DND-41 (cell line): ENCODE measurements at regions not wholly inside any gene's neighbourhood (a gene's known extent, or its start where the extent isn't known, plus 50 kb on each side); places are given as distances from the start of the nearest gene placed in this dataset.

Experiments used
- ATAC-seq: fragments of 200-7000 bp; cut with Tn5 transposase; 3 replicates; pipeline ENCODE4 v1.9.1; 2021; ENCODE audit warnings: low read depth; ENCODE audit not compliant: insufficient read depth
- DNase-seq: peaks from one replicate; pipeline ENCODE4 v3.0.0-alpha.2; 2020
- H2AFZ ChIP-seq: 2 replicates; pipeline ENCODE4 v1.6.0; 2012; ENCODE audit warnings: low read depth, low read length
- H3K27ac ChIP-seq: 2 replicates; pipeline ENCODE4 v1.5.1; 2012; ENCODE audit warnings: low read length, inconsistent platforms
- H3K27me3 ChIP-seq: fragments of 200-600 bp; sonication (generic); 2 replicates; pipeline ENCODE4 v1.6.0; 2012; ENCODE audit warnings: low read length, mild to moderate bottlenecking, inconsistent platforms; ENCODE audit not compliant: insufficient read depth, poor library complexity
- H3K36me3 ChIP-seq: 2 replicates; pipeline ENCODE4 v1.5.1; 2012; ENCODE audit warnings: low read length, inconsistent platforms; ENCODE audit not compliant: insufficient read depth
- H3K4me1 ChIP-seq: 2 replicates; pipeline ENCODE4 v1.5.1; 2012; ENCODE audit warnings: mild to moderate bottlenecking, low read length; ENCODE audit not compliant: insufficient read depth
- H3K4me2 ChIP-seq: 2 replicates; pipeline ENCODE4 v1.6.0; 2012; ENCODE audit warnings: mild to moderate bottlenecking, moderate library complexity, low read length, inconsistent platforms; ENCODE audit not compliant: insufficient read depth
- H3K4me3 ChIP-seq, 2 experiments: fragments of 200-600 bp in 1 of 2; shearing (Covaris generic) in 1 of 2; 2 replicates each; pipeline ENCODE4 v1.5.1; 2012 to 2016; ENCODE audit warnings: inconsistent platforms in 2 of 2, low read length in 2 of 2, mild to moderate bottlenecking in 2 of 2, low read depth in 1 of 2, moderate library complexity in 1 of 2
- H3K79me2 ChIP-seq: 2 replicates; pipeline ENCODE4 v1.6.0; 2012; ENCODE audit warnings: low read length, inconsistent platforms; ENCODE audit not compliant: insufficient read depth
- H3K9ac ChIP-seq: 2 replicates; pipeline ENCODE4 v1.6.0; 2012; ENCODE audit warnings: low read depth, mild to moderate bottlenecking, inconsistent platforms, low read length, moderate library complexity
- H3K9me3 ChIP-seq: 2 replicates; pipeline ENCODE4 v1.5.1; 2012; ENCODE audit warnings: low read length, moderate library complexity, mild to moderate bottlenecking, inconsistent platforms; ENCODE audit not compliant: insufficient read depth, severe bottlenecking
- H4K20me1 ChIP-seq: 2 replicates; pipeline ENCODE4 v1.6.0; 2012; ENCODE audit warnings: low read length; ENCODE audit not compliant: insufficient read depth
- EZH2 ChIP-seq: IDR thresholded peaks from 3 replicates; pipeline ENCODE4 v1.6.1; 2012; ENCODE audit warnings: borderline replicate concordance, low read depth, mild to moderate bottlenecking, moderate library complexity, low read length, inconsistent platforms; ENCODE audit not compliant: severe bottlenecking
- TF ChIP-seq, protein P1 (sequence below): IDR thresholded peaks from 2 replicates; pipeline ENCODE4 v1.5.1; 2012; ENCODE audit warnings: borderline replicate concordance, low read length, moderate library complexity, mild to moderate bottlenecking; ENCODE audit not compliant: poor library complexity, severe bottlenecking; ENCODE audit errors: extremely low read depth

- H2AFZ ChIP-seq: no peak overlapping the region
- DNase-seq (no peak), ATAC-seq (no peak)
- H4K20me1 ChIP-seq: no peaks in the 10 kb centered on the region
- no peaks in the 10 kb centered on the region for H3K4me1 ChIP-seq
- no peaks in the 10 kb centered on the region for H3K27me3 ChIP-seq
- TF ChIP-seq, protein P1, sequence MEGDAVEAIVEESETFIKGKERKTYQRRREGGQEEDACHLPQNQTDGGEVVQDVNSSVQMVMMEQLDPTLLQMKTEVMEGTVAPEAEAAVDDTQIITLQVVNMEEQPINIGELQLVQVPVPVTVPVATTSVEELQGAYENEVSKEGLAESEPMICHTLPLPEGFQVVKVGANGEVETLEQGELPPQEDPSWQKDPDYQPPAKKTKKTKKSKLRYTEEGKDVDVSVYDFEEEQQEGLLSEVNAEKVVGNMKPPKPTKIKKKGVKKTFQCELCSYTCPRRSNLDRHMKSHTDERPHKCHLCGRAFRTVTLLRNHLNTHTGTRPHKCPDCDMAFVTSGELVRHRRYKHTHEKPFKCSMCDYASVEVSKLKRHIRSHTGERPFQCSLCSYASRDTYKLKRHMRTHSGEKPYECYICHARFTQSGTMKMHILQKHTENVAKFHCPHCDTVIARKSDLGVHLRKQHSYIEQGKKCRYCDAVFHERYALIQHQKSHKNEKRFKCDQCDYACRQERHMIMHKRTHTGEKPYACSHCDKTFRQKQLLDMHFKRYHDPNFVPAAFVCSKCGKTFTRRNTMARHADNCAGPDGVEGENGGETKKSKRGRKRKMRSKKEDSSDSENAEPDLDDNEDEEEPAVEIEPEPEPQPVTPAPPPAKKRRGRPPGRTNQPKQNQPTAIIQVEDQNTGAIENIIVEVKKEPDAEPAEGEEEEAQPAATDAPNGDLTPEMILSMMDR: no peak
- no peak for TF ChIP-seq EZH2
- no peak overlapping the region for H3K4me2 ChIP-seq
- no peak overlapping the region for H3K9ac ChIP-seq
- H3K79me2 ChIP-seq: no peaks in the 10 kb centered on the region
- H3K4me3 ChIP-seq: no peak overlapping the region
- H3K36me3 ChIP-seq: no peaks in the 10 kb centered on the region
- no peak overlapping the region for H3K27ac ChIP-seq
- no peaks in the 10 kb centered on the region for H3K9me3 ChIP-seq
These were observed 703.1 kb upstream of the ARRDC3 start for GRCh38 chr5:92086059-92086811.

- H3K27me3 ChIP-seq: no peaks in the 10 kb centered on the region
- ATAC-seq: no peak
- TF ChIP-seq EZH2: no peak
- TF ChIP-seq, protein P1: no peak
- H3K9me3 ChIP-seq: no peaks in the 10 kb centered on the region
- H3K36me3 ChIP-seq: no peaks in the 10 kb centered on the region
- no peak overlapping the region for H3K9ac ChIP-seq
- no peak overlapping the region for H3K4me3 ChIP-seq
- H2AFZ ChIP-seq: no peak overlapping the region
- H3K4me2 ChIP-seq: peak overlapping the region; percentile 31; the same call in 1 of the 2 replicates
- no peaks in the 10 kb centered on the region for H3K79me2 ChIP-seq
- no peak overlapping the region for H3K27ac ChIP-seq
- no peaks in the 10 kb centered on the region for H4K20me1 ChIP-seq
- H3K4me1 ChIP-seq: no peaks in the 10 kb centered on the region
- DNase-seq: no peak
These were observed 699.0 kb upstream of the ARRDC3 start for GRCh38 chr5:92081958-92082712.

DNA sequence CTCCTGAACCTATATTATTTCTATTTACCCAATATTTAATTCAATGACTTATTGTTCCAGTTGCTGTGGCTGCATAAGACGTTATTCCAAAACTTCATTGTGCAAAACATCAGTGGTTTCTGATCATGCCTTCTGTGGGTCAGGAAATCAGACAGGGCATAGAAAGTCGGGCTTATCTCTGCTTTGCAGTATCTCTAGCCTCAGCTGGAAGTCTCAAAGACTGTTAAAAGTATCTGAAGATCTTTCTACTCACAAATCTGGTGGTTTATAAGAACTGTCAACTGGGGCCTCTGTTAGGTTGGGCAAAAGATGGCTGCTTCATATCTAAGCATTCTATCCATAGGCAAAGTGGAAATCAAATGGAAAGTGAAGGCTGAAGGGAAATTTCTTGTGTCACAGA, 687.7 kb upstream of the ARRDC3 start:
- Histone ChIP-seq H4K20me1 (no peaks in the 10 kb centered on the region), H2AFZ (no peak overlapping the region), H3K4me3 (no peak overlapping the region), H3K27me3 (peaks cover 3% of the 10 kb centered on the region), H3K4me1 (no peaks in the 10 kb centered on the region), H3K27ac (no peak overlapping the region), H3K4me2 (no peak overlapping the region), H3K36me3 (no peaks in the 10 kb centered on the region), H3K9me3 (no peaks in the 10 kb centered on the region), H3K79me2 (no peaks in the 10 kb centered on the region), H3K9ac (no peak overlapping the region)
- TF ChIP-seq, protein P1: no peak
- TF ChIP-seq EZH2: no peak
- no peak for DNase-seq
- ATAC-seq: no peak
